Fibroblast of pulmonary artery (primary cell): ENCODE measurements at regions not wholly inside any gene's neighbourhood (a gene's known extent, or its start where the extent isn't known, plus 50 kb on each side); places are given as distances from the start of the nearest gene placed in this dataset.
"Not testable (repeated sequence)": the region's sequence is repeated elsewhere in the genome, so short reads cannot be mapped to it uniquely, and the experiment has no call there.

Experiments
- DNase-seq: peaks from one replicate; pipeline ENCODE4 v3.0.0-alpha.2; 2010; ENCODE audit warnings: low read depth
- H3K4me3 ChIP-seq: replicated peaks from 2 replicates; pipeline ENCODE4 v1.5.1; 2011; ENCODE audit warnings: low read depth, mild to moderate bottlenecking, control low read depth, low read length, moderate library complexity
- TF ChIP-seq, protein P1 (sequence below): IDR thresholded peaks from 2 replicates; pipeline ENCODE4 v1.5.1; 2011; ENCODE audit warnings: mild to moderate bottlenecking, control low read depth, low read length, inconsistent platforms; ENCODE audit errors: missing control alignments

- TF ChIP-seq, protein P1, sequence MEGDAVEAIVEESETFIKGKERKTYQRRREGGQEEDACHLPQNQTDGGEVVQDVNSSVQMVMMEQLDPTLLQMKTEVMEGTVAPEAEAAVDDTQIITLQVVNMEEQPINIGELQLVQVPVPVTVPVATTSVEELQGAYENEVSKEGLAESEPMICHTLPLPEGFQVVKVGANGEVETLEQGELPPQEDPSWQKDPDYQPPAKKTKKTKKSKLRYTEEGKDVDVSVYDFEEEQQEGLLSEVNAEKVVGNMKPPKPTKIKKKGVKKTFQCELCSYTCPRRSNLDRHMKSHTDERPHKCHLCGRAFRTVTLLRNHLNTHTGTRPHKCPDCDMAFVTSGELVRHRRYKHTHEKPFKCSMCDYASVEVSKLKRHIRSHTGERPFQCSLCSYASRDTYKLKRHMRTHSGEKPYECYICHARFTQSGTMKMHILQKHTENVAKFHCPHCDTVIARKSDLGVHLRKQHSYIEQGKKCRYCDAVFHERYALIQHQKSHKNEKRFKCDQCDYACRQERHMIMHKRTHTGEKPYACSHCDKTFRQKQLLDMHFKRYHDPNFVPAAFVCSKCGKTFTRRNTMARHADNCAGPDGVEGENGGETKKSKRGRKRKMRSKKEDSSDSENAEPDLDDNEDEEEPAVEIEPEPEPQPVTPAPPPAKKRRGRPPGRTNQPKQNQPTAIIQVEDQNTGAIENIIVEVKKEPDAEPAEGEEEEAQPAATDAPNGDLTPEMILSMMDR: no peak
- peak; percentile 44 for DNase-seq
- no peak overlapping the region for H3K4me3 ChIP-seq
Measured at GRCh38 chr12:86389949-86390348, 133.8 kb upstream of the MGAT4C start.

DNA sequence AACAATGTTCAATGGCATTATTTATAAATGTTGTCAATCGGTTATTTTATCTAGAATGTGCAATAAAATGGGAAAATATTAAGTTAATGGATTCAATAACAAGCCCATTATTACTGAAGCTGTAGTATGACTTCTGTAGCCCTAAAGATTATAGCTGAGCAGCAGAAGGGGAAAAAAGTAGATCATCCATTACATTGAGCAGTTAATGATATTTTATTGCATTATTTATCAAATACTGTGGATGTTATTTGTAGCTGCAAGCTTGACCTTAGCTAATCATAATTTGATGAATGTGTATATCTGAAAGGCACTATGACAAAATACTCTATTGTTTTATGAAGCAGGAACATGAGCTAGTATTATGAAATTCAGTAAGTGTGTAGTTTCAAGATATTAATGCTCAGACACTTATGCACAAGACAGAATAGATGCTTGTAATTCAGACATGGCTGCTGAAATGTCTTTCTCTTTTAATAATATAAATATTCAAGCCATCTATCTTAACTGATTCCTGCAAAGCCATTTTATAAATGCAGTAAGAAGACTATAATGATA, 131.5 kb upstream of the MGAT4C start:
- no peak for DNase-seq
- TF ChIP-seq, protein P1: no peak
- no peak overlapping the region for H3K4me3 ChIP-seq

- DNase-seq, H3K4me3 ChIP-seq: not testable (repeated sequence)
Measured at GRCh38 chr12:86383759-86384158, 127.6 kb upstream of the MGAT4C start.

DNA sequence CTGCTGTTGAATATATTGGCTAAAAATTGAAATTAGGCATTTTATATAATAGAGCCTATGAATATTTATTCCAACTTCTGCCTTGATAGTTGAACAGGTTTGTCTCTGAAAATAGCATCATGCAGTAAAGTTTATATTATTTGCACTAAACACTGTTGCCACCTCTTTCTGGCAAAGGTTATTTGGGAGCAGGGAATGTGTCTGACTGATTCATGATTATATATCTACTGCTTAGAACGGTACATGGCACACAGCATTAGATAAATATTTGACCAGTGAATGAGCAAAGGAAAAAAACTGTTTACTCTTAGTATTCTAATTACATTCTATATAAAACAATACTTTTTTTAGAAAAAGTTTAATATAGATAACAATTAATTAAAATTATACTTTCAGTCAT, 123.1 kb upstream of the MGAT4C start:
- TF ChIP-seq, protein P1: no peak
- no peak for DNase-seq
- H3K4me3 ChIP-seq: no peak overlapping the region

DNA sequence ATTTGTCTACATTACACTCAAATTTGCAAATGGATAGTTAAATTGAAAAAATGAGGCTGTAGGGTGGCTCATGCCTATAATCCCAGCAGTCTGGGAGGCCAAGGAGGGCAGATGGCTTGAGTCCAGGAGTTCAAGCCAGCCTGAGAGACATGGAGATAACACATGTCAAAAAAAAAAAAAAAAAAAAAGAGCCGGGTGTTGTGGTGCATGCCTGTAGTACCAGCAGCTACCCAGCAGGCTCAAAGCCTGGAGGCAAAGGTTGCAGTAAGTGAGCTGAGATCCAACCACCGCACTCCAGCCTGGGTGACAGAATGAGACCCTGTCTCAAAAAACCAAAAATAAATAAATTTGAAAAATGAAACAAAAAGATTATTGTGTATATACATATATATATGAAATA, 119.9 kb upstream of the MGAT4C start:
- no peak overlapping the region for H3K4me3 ChIP-seq
- DNase-seq: no peak
- TF ChIP-seq, protein P1: peak; percentile 14

DNA sequence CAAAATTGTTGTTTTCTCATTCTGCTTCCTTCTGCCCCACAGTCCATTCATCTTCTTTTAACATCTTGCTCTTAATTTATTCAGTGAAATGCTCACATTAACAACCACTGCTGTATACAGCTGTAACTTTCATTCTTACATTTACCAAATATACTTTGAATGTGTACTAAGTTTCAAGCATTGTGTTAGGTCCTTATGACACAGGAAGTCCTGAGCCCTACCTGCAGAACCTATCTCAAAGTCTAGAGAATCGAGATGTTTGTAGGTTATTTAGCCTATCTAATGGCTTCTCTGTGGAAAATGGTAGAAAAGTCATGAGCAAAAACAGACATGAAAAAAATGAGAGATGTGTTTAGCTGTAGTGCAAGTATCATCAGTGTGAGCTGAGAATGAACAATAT, 117.6 kb upstream of the MGAT4C start:
- no peak for DNase-seq
- TF ChIP-seq, protein P1: no peak
- no peak overlapping the region for H3K4me3 ChIP-seq

DNA sequence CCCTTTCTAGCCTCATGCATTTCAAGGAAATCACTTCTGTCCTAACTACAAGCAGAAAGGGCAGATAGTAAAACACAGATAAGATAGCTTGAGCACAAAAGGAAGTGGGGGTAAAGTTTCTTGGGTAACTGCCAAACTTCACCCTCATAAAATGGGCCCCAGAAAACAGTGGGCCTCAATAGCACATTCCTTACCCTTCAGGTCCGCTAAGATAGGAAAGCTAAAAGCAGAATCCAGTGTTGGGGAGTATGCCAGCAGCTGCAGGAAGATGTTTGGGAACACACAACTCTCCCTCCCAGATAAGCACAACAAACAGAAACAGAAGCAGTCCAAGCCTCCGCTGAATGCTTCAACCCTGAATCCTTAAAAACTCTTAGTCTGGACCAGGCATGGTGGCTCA, 110.9 kb upstream of the MGAT4C start:
- no peak overlapping the region for H3K4me3 ChIP-seq
- TF ChIP-seq, protein P1: no peak
- DNase-seq: peak; percentile 24
